ENCODE measurements at regions not wholly inside any gene's neighbourhood (a gene's known extent, or its start where the extent isn't known, plus 50 kb on each side); places are given as distances from the start of the nearest gene placed in this dataset.
A peak's percentile ranks its signal among the peaks of the same experiment; 100 is the strongest.
"Not testable (repeated sequence)": the region's sequence is repeated elsewhere in the genome, so short reads cannot be mapped to it uniquely, and the experiment has no call there.

DNA sequence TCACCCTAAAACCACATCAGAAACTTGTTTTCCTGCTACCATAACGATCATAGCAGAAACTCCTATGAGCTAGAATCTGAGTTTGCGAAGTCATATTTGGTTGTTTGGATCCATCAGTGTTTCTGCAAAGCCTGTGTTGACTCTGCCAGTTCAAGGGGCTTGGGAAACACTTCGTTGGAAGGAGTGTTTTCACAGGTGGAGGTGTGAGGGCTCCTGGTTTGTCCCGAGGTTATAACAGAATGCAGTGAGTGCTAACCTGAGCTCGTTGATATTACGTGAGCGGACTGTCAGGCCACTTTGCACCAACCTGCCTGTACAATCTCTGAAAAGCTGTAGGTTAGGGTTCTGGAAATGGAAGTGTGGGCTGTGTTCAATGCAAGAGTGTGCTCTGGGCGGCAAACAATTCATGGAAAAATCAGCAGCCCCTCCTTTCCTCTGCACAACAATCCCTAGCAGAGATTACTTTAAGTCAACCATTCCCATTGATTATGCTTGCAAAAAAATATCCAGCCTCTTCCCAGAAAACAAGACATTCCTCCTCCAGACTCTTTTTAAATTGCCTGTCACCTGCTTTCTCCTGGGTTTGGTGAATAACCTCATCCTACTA, 622.0 kb downstream of the TYW1 start:
- no peak for DNase-seq (ENCODE audit: low spot score)

DNA sequence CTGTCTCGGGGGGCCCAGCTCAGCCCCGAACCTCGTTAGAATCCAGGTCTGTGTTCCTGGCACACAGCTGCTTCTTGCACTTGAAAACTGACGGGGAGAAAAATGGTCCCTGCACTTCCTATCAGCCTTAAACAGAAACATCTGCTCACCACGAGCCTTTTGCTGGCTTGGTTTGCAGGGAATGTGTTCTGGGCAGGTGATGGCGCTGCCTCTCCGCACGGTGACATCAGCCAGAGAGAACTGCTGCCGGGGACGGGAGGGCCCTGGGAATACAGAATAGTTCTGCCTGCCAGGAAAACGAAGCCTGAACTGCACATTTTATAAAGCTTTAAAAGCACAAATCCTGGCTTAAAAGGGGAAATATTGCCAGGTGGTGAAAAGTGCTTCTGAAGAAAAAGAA, 622.5 kb downstream of the TYW1 start:
- peak; percentile 27 for DNase-seq (ENCODE audit: low spot score)

DNA sequence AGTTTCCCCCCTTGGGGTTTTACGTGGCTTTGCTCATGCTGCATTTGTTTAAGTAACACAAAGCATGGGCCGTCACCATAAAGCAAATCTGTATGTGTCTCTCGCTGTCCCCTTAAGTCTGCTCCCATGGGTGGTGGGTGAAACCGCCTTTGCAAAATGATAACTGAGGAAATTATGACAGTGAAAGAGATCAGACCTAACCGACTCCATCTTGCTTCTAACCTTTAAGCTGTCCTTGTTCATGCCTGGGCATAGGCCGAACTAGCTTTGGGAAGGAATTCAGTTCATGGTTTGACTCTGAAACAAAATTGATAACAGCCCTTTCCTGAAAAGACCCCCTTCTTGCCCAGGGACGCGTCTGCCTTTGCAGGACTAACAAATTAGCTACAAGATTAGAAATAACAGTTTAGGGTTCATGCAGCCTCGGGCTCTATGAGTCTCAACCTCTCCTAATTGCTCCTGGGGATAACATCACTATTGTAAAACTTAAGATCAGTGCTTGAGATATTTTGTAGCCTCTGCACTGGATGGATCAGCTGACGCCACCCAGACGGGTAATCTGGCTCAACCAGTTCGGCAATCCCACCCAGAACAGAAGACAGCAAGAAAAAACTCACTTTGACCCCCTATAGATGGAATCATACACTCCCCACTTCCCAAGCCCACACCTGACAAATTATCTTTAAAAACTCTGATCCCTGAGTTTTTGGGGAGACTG, 623.7 kb downstream of the TYW1 start:
- DNase-seq (ENCODE audit: low spot score), result peak; percentile 26

DNA sequence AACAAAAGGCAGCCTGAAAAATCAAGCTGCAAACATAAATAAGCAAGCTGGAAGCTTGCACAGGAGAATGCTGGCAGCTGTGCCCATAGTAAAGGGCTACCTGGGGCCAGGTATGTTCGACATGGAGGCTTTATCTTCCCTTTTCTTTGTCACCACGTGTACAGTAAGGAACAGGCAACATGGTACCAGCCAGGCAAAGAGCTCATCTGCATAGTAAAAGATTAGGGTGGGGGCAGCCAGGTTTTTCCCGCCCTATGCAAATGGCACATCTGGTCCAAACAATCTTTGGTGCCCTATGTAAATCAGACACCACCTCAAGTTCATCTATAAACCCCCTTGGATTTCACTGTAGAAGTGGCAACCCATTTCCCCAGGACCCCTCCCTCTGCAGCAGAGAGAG, 625.1 kb downstream of the TYW1 start:
- no peak for DNase-seq (ENCODE audit: low spot score)

DNA sequence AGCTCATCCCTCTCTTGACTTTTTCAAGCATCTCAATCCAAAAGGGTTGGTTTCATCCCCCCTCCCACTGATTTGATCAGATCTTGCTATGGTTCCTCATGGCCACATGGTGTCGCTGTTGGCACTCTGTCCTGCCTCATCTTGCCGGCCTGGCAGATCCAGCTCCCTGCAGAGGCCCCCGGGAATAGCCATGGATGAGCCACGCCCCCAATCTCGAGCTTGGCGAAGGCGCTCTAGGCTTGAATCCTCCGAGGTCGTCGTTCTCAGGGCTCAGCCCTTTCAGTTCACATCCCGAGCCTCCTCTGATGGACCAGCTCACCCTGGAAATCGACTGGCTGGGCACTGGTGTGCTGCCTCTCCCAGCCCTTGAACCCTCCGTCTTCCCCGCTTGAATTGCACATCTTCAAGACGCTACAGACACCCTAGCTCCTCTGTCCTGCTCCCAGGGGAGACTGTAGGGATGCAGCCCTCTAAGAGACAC, 628.7 kb downstream of the TYW1 start:
- peak; percentile 84 for DNase-seq (ENCODE audit: low spot score)

DNA sequence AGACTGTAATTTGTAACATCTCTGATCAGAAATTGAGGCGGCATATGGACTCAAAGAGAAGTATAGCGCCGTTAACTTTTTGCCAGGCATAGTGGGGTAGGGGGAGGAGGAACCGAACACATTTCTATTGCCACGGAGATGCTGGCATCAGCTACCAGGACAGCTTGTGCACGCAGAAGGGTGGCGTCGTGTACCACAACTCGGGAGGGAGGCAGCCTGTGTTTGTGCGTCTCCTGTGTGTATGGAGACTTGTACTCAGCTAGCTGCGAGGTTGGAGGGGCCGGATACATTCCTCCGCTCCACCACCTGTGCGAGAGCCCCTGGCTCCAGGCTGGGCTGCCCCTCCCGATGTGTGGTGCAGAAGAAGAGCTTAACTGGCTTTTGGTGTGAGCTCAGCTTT, 634.8 kb downstream of the TYW1 start:
- no peak for DNase-seq (ENCODE audit: low spot score)

DNA sequence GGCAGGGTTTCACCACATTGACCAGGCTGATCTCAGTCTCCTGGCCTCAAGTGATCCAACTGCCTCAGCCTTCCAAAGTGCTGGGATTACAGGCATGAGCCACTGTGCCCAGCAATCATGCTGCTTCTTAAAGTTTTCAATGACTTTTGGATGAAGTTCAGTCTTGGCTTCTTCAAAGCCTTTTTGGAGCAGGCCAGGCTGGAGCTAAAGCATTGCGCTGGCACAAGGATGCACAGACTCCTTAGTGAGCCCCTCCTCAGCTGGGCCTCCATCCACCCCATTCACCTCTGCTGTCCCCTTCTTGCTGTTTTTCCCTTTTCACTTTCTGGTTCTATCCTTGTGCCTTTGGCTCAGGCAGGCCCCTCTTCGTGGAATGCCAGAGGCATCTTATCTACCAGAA, 638.6 kb downstream of the TYW1 start:
- no peak for DNase-seq (ENCODE audit: low spot score)

DNA sequence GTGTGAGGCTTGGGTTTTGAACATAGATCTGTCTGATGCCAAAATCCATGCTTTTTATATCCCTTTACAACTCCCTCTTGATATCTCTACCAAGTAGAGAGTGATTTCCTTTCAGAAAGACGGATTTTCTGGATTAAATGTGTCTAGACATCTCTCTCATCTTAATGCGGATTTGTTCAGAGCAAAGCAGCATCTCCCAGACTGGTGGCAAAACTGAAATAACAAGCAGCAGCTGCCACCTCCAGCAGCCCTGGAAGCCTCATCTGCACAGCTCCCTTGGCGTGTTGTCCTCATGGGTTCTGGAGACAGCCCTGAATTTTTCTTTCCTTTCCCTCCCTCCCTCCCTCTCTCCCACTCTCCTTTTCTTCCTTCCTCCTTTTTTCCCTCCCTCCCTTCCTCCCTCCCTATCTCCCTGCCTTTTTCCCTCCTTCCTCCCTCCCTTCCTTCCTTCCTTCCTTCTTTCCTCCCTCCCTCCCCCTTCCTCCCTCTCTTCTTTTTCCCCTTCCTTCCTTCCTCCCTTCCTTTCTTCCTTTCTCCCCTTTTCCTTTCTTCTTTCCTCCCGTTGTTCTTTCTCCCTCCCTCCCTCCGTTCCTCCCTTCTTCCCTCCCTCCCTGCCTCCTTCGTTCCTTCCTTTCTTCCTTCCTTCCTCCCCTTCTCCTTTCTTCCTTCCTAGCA, 639.9 kb downstream of the TYW1 start:
- peak; percentile 81 for DNase-seq (ENCODE audit: low spot score)

DNA sequence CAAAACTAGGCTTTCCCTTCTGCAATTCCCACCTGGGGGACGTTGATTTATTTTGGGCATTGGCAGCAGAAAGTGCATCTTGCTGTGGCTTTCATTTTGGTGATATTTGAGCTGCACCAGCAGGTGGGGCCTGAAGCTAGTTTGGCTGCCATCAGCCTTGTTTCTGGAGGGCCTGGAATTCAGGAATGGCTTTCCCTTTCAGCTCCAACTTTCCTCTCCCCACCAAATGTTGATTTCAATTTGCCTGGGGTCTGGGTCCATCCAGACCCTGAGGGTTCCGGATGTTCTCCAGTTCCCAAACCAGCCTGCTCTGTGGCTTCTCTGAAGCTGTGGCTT, 640.4 kb downstream of the TYW1 start:
- DNase-seq (ENCODE audit: low spot score), result no peak

DNA sequence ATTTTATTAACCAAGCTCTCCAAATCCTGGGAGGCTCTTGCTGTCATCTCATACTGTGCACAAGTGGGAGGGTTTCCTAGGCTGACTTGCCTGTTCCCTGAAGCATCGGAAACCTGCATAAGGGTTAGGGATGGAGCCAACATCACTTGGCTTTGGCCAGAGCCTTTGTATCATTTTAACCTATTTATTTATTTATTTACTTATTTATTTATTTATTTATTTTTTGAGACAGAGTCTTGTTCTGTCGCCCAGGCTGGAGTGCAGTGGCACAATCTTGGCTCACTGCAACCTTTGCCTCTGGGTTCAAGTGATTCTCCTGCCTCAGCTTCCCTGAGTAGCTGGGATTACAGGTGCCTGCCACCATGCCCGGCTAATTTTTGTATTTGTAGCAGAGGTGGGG, 645.9 kb downstream of the TYW1 start:
- DNase-seq (ENCODE audit: low spot score), result not testable (repeated sequence)

DNA sequence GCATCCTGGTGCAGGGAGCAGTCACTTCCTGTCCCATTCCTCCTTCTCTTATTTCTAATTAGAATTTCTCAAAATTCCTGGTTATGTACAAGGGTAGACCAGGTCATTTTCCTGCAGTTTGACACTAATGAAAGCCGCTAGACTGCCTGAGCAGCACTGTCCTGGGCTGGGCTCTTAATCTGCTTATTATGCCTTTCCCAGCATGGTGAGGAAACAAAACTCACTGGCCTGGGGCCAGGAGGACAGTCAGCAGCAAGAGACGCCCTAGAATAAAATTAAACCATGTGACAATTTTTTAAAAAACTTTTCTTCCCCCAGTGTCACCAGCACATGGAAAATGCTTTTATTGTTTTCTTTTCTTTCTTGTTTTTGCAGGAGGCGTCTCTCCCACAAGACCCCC, 647.5 kb downstream of the TYW1 start:
- no peak for DNase-seq (ENCODE audit: low spot score)

DNA sequence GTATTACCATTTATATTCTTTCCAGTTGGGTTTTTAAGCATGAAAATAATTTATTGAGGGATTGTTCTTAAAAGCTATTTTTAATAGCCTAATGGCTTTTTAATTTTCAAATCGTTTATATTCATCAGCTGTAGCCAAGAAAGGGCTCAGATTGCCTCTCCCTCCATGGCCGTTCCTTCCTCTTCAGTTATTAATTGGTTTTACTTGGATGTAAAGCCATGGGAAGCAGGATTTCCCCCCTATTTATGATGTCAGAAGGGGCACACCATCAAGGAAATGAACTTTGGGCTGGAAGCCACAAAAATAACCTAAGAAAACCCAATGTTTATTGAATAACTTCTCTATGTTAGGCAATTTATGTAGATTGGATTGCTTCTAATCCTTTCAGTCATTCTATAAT, 656.3 kb downstream of the TYW1 start:
- DNase-seq (ENCODE audit: low spot score), result no peak

DNA sequence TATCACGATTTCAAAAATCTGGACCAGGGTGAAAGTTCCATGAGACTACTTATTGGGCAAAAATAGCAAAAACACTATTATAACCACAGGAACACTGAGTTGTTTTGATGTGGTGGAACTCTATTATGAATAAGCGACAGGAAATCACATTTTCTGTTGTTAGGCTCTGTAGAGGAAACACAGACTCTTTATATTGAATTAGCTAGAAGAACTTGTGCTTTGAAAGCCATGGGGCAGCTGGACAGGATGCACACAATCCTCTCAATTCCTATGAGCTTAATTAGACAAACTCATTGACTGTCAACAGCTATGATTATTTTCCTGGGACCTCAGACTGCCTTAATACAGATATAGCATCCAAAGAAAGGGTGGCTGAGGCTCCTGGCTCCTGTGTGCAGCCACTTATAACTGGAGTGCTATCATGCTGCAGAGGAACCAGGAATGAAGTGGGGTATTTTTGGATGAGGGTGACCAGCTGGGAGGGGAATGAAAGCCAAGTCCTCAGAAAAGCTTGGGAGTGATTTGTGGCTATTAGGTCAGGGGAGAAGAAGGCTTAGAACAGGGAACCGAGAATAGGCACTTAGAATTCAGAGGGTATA, 657.3 kb downstream of the TYW1 start:
- no peak for DNase-seq (ENCODE audit: low spot score)

DNA sequence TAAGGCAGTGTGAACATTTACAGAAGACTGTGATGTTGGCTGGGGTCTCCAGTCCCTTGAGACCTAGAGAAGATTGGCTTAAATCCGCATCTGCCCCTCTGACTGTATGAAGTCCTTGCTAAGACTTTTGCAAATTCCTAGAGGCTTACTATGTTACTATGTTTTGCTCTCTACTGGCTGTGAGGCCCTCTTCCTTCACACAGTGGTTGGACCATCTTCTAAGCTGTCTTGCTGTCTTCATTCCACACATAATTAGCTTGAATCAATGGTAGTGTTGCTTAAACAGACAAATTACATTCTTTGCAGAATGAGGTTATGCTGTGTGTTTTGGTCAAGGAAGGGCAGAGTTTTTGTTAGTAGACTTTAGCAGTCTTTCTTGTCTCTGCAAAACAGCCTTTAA, 658.0 kb downstream of the TYW1 start:
- DNase-seq (ENCODE audit: low spot score), result peak; percentile 4

DNA sequence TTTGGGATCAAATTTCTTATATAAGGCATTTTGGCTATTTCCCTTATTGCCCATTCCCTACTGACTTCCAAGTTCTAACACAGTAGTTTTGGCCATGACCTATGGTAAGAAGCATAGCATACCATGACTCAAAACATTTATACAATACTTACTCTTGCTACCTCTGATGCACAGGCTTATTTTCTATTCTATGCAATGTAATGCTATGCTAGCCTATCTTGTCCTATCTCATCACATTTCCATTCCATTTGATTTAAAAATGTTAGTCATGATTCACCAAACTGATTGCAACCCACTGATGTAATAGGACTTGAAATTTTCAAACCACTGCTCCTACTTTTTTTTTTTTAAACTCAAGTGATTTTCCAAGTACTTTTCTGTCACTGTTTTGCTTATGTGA, 658.5 kb downstream of the TYW1 start:
- DNase-seq (ENCODE audit: low spot score), result no peak

DNA sequence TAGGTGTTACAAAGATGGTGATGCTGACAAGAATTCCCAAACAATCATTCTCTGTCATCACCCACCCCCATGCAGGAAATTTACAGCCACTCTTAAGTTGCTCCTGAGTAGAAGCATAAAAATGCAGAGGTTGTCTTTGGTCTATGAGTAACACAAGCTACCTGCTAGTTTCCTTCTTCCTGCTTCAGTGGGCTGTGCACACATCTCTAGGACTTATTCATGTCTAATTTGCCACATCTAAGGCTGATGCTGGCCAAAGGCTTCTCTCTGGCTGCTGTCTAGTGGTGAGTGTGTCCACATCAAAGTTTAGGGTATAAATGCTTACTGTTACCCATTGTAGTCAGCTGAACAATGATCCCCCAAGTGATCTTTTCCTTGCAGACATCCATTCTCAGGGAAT, 662.5 kb downstream of the TYW1 start:
- no peak for DNase-seq (ENCODE audit: low spot score)

DNA sequence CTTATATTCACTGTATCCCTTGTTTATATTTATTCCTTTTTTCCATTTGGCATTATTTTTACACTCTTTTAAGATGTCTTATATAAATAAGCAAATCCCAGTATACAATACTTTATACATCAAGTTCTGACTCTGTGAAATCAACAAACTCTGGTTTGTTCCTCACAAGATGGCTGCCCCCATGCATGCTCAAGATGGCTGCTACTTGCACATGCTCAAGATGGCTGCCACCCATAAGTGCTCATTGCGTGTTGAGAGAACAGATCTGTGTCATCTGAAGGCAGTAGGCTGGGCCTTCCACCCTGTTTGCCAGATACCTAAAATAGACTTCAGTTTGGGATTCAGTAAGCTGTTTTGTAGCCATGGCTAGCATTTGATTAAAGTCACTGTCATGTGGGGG, 666.2 kb downstream of the TYW1 start:
- DNase-seq (ENCODE audit: low spot score), result no peak

DNA sequence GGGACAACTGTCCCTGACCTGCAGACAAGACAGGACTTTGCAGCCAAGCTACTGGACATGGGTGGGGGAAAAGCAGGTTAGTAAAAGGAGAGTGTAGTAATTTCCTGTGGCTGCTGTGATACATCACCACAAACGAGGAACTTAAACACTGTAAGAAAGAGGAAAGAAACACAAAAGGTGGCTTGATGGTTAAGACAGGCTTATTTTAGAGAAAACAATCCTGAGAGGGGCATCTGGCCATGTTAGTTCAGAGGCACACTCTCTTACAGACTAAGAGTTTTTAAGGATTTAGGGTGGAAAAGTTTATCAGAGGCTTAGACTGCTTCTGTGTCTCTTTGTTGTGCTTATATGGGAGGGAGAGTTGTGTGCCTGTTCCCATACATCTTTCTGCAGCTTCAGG, 667.0 kb downstream of the TYW1 start:
- no peak for DNase-seq (ENCODE audit: low spot score)

DNA sequence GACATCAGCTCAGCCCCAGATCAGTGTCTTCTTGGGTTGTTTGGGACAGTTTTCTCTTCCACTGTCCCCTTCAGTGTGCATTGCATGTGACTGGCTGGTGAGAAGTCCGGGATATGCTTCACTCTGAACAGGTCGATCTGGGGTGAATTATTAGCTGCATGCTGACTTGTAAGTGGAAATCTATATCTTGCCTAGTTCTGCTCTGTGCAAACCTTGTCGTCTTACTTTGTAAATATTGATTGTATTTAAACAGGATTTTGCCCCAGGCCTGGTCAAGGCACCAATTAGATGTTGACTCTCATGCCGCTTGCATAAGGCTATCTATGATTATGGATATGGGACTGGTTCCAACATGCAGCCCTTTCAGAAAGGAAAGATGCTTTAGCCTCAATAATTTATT, 669.7 kb downstream of the TYW1 start:
- not testable (repeated sequence) for DNase-seq (ENCODE audit: low spot score)

DNA sequence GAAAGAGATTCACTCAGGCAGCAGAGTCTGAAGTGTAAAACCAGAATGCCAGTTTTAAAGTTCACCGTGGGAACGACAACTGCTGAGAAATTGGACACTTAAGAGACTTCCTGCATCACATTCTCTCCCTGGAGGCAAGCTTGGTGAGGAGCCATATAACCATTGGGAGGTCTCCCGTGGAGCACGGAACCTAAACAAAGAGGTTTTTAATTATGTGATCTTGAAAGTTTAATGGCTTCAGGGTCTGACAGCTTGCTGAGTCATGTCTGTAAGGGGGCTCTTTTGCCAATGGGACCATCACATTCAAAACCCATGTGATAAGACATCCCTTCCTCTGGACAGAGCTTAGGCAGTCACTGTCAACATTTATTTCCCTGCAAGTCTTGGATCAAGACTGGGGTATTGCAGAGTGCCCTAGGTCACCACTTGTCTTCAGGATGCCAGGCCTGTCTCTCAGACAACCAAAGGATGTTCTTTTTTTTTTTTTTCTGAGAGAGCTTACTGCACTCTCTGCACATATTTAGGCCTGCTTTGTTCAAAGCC, 674.4 kb downstream of the TYW1 start:
- DNase-seq (ENCODE audit: low spot score), result no peak

DNA sequence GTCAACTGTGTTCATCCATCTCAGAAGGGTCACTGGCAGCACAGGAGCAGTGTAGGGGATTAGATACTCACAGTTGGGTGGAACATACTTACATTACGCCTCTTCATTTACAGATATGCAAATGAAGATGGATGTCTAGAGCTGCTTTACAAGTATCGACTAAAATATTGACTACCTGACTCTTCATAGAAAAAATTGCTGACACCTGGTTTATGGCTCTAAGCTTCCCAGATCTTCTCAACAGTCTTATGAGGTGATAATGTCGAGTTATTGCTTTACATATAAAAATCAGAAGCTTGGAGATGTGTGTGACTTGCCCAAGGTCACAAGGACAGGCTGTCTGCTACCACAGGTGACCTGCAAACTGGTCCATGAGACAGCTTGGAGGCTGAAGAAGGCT, 677.2 kb downstream of the TYW1 start:
- no peak for DNase-seq (ENCODE audit: low spot score)

DNA sequence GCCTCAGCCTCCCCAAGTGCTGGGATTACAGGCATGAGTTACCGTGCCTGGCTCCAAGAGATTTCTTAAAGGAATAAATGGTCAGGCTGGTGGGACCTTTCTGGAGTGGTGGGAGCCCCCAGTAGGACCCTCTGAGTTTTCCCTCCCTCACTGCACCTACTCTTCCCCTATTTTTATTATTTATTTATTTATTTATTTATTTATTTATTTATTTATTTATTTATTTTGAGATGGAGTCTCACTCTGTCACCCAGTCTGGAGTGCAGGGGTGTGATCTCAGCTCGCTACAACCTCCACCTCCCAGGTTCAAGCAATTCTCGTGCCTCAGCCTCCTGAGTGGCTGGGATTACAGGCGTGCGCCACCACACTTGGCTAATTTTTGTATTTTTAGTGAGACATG, 678.2 kb downstream of the TYW1 start:
- DNase-seq (ENCODE audit: low spot score), result not testable (repeated sequence)

DNA sequence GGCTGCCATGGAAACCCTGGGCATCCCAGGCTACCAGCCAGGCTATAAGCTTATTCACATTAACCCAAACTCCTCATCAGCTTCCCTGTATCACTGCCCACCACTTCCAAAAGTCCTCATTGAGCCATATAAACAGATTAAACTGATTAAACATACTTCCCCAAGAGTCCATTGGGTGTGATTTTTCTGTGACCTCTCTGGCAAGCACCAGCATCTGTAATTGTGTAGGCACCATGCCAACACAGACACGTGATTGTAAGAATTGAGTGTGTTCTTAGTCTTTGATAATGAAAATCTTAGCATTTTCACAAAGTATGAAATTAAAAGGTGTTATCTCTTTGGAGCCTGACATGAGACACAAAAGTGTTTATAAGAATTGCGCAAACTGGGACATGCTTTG, 679.3 kb downstream of the TYW1 start:
- no peak for DNase-seq (ENCODE audit: low spot score)

Measured in umbilical cord (tissue), 1 donor.